ENCODE measurements at regions not wholly inside any gene's neighbourhood (a gene's known extent, or its start where the extent isn't known, plus 50 kb on each side); places are given as distances from the start of the nearest gene placed in this dataset.
"Not testable (repeated sequence)": the region's sequence is repeated elsewhere in the genome, so short reads cannot be mapped to it uniquely, and the experiment has no call there.

DNA sequence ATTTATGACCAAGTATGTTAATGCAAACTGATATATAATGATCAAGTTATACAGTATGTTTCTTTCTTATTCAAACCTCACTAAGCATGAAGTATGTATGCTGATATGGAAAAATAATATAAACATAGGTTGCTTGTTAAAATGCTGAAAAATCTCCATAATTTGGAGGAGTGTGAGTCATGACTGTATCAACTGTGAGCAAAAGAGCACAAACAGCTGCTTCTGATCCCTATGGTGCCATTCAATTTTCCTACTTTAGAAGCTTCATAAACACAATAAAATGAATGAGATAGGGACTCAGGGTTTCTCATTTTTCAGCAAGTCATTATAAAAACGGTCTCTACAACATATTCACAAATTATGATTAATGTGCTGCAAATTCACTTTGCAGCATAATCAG, 129.9 kb upstream of the TFPI start:
- no peak for DNase-seq (ENCODE audit: low read depth, low spot score)

DNA sequence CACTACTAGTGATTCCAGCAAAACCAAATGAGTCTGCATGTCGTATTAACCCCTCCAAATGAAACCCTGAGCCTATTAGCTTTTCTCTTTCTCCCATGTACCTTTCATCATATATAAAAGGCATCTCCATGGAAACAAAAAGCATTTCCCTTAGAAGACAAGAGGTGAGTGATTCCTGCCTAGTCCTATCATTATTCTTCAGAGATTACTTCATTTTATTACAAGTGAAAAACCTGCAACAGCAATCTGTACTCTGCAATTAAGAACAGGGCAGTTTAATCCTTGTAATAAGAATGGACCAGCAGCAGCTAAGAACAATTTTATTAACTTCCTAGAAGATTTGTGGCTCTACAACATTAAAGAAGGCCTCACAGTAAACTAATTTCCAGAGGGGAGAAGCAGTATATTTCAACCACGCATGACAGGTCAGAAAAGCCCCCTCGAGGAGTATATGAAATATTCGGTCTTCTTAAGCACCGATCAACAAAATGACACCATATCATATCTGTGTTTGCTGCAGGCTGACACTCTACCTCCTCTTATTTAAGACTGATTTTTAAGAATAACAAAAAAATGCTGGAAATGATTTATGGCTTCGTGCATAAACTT, 132.3 kb upstream of the TFPI start:
- DNase-seq (ENCODE audit: low read depth, low spot score) = no peak

DNA sequence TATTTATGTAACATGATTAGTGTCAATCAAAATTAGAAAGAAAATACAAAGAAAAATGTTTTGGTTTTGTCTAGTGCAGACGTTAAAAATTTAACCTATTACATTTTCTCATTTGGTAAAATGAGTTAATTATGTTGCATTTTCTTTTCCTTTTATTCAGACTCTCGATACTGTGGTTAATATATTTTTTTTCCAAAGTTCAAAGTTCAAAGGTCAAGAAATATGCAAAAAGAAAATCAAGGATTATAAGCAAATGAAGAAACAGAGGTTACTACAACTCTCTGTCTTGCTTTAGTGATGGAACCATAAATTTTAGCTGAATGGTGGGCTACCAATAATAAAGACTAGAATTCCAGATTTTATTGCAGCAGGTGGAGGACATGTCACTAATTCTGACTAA, 133.3 kb upstream of the TFPI start:
- no peak for DNase-seq (ENCODE audit: low read depth, low spot score)

DNA sequence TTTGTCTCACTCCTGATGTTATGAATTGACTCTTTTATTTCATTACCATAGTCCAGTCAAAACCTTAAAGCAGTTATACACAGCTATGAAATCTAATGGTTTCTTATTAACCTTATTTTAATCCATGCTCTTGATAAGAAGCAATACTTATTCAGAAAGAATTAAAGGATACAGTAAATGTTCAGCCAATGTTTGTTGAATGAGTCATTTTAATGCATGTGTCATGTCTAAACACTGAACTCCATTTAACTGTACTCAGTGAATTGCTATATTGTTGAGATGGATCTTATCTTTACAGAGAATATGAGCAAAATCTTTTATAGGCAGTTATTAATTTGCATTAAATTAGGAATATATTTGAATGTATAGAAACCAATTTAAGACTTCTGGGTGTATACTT, 135.1 kb upstream of the TFPI start:
- DNase-seq (ENCODE audit: low read depth, low spot score) = peak; percentile 13

DNA sequence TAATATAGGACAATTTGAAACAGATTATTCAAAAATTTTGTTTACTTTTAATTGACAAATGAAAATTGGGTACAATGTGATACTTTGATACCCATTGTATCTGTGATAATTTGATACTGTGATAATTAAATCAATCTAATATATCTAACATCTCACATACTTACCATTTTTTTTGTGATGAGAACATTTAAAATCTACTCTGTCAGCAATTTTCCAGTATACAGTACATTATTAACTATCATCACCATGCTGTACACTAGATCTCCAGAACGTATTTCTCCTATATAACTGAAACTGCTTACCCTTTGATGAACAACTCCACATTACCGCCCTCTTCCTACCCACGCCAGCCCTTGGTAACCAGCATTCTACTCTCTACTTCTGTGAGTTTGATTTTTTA, 139.7 kb upstream of the TFPI start:
- no peak for DNase-seq (ENCODE audit: low read depth, low spot score)

DNA sequence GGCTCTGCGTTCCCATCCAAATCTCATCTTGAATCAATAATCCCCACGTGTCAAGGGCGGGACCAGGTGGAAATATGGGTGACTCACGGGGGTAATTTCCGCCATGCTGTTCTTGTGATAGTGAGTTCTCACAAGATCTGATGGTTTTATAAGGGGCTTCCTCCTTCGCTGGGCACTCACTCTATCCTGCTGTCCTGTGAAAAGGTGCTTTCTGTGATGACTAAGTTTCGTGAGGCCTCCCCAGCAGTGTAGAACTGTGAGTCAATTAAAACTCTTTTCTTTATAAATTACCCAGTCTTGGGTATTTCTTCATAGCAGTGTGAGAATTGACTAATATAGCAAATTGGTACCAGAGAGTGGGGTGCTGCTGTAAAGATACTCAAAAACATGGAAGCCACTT, 142.4 kb upstream of the TFPI start:
- DNase-seq (ENCODE audit: low read depth, low spot score) = not testable (repeated sequence)

DNA sequence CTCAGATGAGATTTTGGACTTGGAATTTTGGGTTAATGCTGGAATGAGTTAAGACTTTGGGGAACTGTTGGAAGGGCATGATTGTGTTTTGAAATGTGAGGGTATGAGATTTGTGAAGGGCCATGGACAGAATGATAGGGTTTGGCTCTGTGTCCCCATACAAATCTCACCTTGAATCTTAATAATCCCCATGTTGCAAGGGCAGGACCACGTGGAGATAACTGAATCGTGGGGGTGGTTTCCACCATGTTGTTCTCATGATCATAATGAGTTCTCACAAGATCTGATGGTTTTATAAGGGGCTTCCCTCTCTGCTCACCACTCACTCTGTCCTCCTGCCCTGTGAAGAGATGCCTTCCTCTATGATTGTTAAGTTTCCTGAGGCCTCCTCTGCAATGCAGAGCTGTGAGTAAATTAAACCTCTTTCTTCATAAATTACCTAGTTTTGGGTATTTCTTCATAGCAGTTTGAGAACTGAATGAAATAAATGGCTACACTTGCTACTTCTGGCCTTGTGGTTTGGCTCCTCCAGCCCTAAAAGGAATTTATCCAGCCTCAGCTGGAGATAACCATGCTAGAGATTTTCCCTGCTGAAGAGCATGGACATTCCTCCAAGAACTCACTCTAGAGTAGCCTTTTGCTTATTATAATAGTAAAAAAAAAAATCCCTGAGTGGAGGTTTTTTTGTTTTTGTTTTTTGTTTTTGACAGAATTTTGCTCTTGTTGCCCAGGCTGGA, 144.3 kb upstream of the TFPI start:
- DNase-seq (ENCODE audit: low read depth, low spot score) = peak; percentile 71

DNA sequence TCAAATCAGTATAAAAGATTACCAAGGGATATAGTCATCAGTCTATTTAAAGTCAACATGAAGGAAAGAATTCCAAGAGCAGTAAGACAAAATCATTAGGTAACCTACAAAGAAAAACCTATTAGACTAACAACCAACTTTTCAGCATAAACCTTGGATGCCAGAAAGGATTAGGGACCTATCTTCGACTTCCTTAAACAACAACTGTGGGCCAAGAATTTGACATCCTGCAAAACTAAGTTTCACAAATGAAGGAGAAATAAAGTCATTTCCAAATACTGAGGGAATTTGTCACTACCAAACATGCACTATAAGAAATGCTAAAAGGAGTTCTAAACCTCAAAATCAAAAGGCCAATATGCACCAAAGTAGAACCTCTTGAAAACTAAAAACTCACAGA, 147.9 kb upstream of the TFPI start:
- DNase-seq (ENCODE audit: low read depth, low spot score) = no peak

DNA sequence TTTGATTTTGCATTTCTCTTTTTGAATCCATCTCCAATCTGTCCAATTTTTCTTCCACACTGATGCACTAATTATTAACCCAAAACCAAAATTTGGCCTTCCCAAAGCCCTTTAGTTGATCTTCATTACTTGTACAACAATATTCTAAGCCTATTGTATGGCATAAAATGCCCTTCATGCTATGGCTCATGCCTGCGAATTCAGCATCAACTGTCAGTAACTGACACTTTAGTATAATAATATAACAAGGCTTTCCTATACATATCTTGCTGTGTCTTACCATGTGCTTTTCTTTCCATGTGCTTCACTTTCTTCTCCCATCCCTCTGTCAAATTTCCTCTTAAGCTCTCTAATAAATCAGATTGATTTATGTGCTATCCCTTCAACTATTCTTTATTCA, 154.0 kb upstream of the TFPI start:
- DNase-seq (ENCODE audit: low read depth, low spot score) = no peak

DNA sequence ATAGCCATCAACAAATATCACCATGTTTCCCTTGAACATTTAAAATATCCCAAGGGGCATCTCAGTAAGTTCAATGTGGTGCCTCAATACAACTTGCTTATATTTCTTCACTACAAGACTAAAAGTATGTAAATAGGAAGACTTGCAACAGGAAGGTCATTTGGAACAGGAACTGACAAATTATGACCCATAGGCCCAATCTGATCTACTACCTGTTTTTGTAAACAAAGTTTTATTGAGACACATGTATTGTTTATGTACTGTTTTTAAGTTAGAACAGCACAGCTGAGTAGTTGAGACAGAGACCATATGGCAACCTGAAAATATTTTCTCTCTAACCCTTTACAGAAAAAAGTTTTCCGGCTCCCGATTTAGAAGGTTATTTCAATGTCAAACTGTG, 154.8 kb upstream of the TFPI start:
- no peak for DNase-seq (ENCODE audit: low read depth, low spot score)

DNA sequence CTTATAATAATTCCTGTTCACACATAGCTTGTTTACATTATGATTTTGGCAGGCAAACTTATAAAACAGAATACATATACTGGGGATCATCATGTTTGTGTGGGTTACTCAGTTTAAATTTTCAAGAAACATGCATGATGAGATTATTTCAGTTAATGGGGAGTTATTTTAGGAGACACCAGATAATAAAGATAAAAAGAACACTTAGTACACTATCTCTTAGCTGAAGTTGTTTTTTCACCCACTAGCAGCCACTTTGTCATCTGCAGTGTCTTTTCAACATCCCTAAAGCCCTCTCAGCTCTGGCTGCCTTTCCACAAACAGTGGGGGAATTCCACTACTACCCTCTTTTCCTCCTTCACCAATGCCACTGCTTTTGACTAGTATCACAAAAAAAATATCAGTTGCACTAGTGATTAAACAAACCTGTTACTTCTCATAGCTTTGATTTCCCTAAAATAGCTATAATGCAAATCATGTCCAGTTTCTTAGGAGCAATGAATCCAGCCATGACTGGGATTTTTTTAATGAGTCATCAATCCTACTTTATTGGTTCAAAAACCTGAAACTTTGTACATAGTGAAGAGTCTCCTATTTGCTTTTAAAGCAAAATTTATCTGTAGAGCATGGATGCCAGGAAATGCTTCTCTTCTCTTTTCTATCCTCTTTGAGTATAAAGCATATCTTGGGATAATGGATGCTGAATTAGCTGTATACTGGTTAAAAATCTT, 156.7 kb upstream of the TFPI start:
- no peak for DNase-seq (ENCODE audit: low read depth, low spot score)

DNA sequence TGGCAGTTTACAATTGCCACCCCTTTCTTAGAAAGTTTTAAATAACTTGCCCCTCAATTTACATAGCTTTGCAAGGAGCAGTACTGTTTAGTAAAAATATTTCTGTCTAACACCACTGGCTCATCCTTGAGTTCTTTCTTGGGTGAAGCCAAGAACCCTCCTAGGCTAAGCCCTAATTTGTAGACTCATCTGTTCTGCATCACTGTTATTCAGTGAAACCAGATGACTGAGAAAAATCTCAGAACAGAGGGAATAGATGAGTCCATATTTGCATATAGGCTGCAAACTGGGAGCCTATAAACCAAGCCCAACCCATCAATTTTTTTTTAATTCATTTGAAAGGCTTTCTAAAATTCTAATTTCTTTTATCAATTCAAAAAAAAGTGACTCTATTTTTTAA, 161.4 kb upstream of the TFPI start:
- DNase-seq (ENCODE audit: low read depth, low spot score) = no peak

DNA sequence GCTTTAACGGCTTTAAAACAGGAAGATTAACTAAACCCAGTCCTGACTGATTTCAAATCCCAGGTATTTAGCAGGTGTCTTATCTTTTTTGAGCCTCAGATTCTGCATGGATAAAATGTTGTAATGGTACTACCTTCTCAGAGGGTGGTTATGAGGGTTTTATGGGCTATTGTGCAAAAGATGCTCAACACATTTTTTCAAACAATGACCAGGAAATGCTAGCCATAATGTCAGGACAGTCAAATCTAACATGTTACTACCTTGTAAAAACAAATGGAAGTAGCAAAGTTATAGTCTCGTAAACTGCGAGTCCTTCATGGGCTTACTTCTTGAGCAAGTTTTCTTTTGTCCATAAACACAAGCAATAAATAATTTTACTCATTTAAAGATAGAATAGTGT, 162.1 kb upstream of the TFPI start:
- no peak for DNase-seq (ENCODE audit: low read depth, low spot score)

DNA sequence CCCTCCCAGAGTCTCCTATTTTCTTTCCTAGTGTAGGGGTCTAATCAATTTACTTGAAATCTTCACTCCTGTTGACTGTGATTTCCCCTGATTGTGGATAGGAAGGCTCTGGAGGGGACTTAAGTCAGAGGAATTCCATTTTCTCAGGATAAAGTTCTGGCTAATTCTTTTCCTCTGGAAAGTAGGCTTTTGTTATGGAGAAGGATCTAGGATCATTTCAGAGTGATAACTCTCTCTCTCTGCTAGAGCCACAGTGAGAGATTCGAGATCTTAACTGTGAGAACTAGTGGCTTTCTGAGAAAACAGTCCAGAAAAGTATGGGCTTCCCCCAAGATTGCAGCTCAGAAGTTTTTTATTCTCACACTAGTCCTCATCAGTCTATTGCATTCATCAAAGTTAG, 163.9 kb upstream of the TFPI start:
- DNase-seq (ENCODE audit: low read depth, low spot score) = no peak

DNA sequence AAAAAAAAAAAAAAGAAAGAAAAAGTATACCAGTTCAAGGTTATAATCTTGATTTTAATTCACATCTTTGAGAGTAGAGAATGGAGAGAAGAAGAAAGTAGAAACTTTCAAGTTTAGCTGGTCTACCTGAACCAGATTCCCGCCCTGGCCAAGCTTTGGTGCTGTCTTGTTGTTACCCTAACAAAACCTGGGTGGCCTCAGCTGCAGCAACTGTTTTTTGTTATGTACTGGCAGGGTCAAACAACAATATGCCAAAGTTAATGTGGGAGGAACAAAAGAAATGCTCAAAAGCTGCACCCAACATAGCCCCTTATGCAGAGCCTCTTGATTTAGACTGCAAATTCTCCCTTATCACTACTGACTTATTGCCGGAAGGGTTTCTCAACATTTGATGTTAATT, 165.3 kb upstream of the TFPI start:
- DNase-seq (ENCODE audit: low read depth, low spot score) = no peak

DNA sequence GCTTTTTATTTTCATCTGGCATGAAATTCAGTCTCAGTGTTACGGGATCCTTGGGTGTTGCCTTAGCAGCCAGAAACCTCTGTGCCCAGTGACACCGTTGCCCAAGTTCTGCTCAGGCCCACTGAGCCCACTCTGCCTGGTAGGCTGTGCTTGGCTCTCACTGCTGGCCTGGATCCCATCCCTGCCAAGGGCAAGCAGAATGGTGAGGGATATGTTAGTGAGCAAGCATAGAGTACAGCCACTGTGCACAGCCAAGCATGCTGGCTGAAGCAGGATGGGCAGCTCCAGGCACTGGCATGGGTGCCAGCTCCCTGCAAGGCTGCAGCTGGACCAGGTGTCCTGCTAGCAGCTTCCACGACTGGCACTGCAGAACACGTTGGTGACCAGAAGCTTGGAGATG, 194.7 kb upstream of the TFPI start:
- DNase-seq (ENCODE audit: low read depth, low spot score) = no peak

DNA sequence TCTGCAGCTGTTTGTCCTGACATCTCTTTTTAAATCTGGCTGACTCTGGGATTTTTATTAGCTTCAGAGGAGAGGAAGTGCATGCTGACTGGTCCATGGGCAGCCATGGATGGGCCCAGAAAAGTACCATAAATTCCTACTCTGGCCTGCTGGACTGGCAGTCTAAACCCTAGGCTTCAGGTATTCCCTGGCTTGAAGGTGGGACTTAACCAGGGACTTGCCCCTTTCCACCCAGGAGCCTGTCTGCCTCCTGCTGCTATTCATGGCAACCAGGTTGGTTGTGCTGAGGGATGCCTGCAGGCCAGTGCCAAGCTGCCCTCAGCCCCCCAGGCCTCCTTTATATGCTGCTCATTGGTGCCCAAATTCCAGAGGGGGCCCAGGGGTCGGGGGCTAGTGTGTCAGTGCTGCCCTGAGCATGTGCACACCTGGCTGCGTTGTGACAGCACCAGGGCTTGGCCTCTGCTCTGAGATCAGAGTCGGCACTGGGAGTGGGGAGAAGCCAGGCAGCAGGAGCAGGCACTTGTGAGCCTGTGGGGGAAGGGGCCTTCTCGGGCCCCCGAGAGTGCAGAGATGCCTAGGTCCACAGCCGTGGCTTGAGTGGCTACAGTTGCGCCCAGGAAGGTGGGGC, 195.7 kb upstream of the TFPI start:
- DNase-seq (ENCODE audit: low read depth, low spot score) = no peak

DNA sequence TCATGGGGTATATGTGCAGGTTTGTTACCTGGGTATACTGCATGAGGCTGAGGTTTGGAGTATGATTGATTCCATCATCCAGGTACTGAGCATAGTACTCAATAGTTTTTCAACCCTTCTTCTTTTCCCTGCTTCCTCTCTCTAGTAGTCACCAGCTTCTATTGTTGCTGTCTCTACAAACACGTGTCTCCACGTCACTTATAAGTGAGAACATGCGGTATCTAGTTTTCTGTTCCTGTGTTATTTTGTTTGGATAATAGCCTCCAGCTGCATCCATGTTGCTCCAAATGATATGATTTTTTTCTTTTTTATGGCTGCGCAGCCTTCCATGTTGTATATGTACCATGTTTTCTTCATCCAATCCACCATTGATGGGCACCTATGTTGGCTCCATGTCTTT, 214.8 kb upstream of the TFPI start:
- DNase-seq (ENCODE audit: low read depth, low spot score) = no peak

DNA sequence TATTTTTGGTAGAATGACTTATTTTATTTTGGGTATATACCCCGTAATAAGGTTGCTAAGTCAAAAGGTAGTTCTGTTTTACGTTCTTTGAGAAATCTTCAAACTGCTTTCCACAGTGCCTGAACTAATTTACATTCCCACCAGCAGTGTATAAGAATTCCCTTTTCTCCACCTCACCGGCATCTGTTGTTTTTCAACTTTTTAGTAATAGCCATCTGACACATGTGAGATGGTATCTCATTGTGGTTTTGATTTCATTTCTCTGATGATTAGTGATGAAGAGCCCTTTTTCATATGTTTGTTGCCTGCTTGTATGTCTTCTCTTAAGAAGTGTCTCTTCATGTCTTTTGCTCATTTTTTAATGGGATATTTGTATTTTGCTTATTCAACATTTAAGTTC, 215.2 kb upstream of the TFPI start:
- no peak for DNase-seq (ENCODE audit: low read depth, low spot score)

DNA sequence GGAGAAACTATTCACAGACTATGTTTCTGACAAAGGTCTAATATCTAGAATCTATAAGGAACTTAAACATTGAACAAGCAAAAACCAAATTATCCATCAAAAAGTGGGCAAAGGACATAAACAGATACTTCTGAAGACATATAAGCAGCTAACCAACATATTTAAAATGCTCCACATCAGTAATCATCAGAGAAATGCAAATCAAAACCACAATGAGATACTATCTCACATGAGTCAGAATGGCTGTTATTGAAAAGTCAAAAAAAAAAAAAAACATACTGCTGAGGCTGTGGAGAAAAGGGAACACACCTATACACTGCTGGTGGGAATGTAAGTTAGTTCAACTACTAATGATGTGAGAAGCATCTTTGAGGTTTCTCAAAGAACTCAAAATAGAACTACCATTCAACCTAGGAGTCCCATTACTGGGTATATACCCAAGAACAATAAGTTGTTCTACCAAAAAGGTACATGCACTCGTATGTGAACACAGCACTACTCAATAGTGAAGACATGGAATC, 220.4 kb upstream of the TFPI start:
- peak; percentile 60 for DNase-seq (ENCODE audit: low read depth, low spot score)

DNA sequence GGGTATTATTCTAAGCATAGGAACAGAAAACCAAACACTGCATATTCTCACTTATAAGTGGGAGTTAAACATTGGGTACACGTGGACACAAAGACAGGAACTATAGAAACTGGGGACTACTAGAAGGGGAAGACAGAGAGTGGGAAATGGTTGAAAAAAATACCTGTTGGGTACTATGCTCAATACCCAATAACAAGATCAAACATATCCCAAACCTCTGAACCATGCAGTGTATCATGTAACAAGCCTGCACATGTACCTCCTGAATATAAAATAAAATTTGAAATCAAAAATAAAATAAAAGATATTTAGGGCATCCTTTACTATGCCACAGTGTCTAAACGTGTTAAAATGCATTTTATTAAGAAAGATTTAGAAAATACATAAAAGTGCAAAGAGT, 221.0 kb upstream of the TFPI start:
- no peak for DNase-seq (ENCODE audit: low read depth, low spot score)

DNA sequence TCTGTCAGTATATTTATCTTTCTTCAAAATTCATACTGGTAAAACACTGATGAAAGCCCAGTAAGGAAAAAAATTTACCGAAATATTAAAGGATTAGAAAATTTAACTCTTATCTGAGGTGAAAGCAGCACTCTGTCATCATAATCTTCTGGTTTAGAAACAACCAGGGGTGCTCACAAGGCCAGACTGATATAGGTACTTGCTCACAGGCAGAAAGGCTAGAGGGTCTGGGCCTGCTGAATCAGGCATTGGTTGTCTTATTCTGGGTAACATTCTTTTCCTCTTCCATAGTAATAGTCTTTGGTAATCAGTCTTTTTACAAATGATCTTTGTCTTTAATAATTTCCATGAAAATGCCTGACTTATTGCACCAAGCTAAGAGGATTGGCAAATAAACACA, 221.4 kb upstream of the TFPI start:
- DNase-seq (ENCODE audit: low read depth, low spot score) = peak; percentile 3
